Activated T-cell treated with anti-CD3 and anti-CD28 coated beads, Interleukin-2, amount 50 U/mL, for 4 hours (primary cell): ENCODE measurements at regions not wholly inside any gene's neighbourhood (a gene's known extent, or its start where the extent isn't known, plus 50 kb on each side); places are given as distances from the start of the nearest gene placed in this dataset.
"Not testable (repeated sequence)": the region's sequence is repeated elsewhere in the genome, so short reads cannot be mapped to it uniquely, and the experiment has no call there.

Source experiments
- ATAC-seq, 2 donors: fragments of 200-7000 bp; cut with Tn5 transposase; one replicate each; pipeline ENCODE4 v1.10.0; 2021
- DNase-seq: peaks from one replicate; pipeline ENCODE4 v3.0.0-alpha.2; 2020
- H3K27me3 Mint-ChIP-seq: one replicate; pipeline ENCODE4 v1.8.0; 2021; ENCODE audit warnings: low read depth, mixed read lengths
- H3K36me3 Mint-ChIP-seq: one replicate; pipeline ENCODE4 v1.8.0; 2022; ENCODE audit warnings: mixed read lengths; ENCODE audit not compliant: insufficient read depth
- H3K4me1 Mint-ChIP-seq: one replicate; pipeline ENCODE4 v1.8.0; 2021; ENCODE audit warnings: low read depth, mixed read lengths
- H3K4me3 Mint-ChIP-seq: one replicate; pipeline ENCODE4 v1.8.0; 2021; ENCODE audit warnings: mild to moderate bottlenecking, moderate library complexity, mixed read lengths
- H3K9me3 Mint-ChIP-seq: one replicate; pipeline ENCODE4 v1.8.0; 2021; ENCODE audit warnings: mixed read lengths

GRCh38 chr14:27566843-27567382 lies 969.1 kb upstream of the NOVA1 start:
- H3K9me3 Mint-ChIP-seq: peaks cover 7% of the 10 kb centered on the region
- no peaks in the 10 kb centered on the region for H3K36me3 Mint-ChIP-seq
- ATAC-seq (no peak), DNase-seq (no peak)
- no peak overlapping the region for H3K4me3 Mint-ChIP-seq
- H3K4me1 Mint-ChIP-seq: no peaks in the 10 kb centered on the region
- no peaks in the 10 kb centered on the region for H3K27me3 Mint-ChIP-seq

- Mint-ChIP-seq H3K4me1 (no peaks in the 10 kb centered on the region), H3K36me3 (no peaks in the 10 kb centered on the region), H3K27me3 (no peaks in the 10 kb centered on the region), H3K9me3 (peaks cover 35% of the 10 kb centered on the region), H3K4me3 (no peak overlapping the region)
- no peak for DNase-seq
- ATAC-seq: no peak
Measured at GRCh38 chr14:27573018-27573417, 975.2 kb upstream of the NOVA1 start.

DNA sequence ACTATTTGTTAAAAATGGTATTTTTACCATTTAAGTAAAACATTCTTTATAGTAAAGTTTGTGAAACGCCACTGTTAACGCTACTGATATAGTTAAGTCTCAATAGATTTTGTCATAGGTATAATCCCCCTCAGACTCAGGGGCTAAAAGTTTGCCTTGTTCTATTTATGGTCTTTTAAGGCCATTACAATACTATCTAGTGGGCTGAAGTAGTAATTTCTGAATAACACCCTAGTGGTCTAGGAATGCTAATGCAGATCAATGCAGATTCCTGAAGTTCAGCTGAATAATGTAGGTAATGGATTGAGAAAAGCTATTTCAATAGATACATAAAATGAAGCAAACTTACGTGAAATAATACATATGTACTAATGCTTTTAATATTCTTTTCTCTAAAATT lies 989.3 kb upstream of the NOVA1 start:
- ATAC-seq (no peak), DNase-seq (no peak)
- H3K36me3 Mint-ChIP-seq: no peaks in the 10 kb centered on the region
- no peak overlapping the region for H3K4me3 Mint-ChIP-seq
- no peaks in the 10 kb centered on the region for H3K4me1 Mint-ChIP-seq
- H3K27me3 Mint-ChIP-seq: no peaks in the 10 kb centered on the region
- peaks cover 15% of the 10 kb centered on the region for H3K9me3 Mint-ChIP-seq

- Mint-ChIP-seq H3K36me3 (no peaks in the 10 kb centered on the region), H3K9me3 (peaks cover 14% of the 10 kb centered on the region), H3K4me1 (no peaks in the 10 kb centered on the region), H3K4me3 (no peak overlapping the region), H3K27me3 (no peaks in the 10 kb centered on the region)
- DNase-seq (no peak), ATAC-seq (no peak)
Measured at GRCh38 chr14:27605282-27605681, 1007.4 kb upstream of the NOVA1 start.

DNA sequence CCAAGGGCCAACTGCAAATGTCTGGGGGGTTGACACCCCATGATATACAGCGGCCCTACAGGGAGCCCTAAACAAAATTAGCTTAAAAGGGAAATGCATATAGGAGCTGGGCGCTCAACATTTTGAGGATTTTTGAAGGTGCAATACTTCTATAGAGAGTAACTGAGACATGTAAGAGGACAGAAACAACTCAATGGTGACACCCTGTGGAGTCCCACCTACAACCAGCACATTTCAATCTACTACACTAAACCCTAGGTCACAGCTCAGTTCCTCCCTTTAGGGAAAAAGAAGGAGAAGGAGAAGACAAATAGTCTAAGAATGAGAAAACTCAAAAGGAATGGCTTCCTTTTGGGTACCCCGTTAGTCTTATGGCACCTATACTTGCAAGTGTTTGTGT lies 1010.5 kb upstream of the NOVA1 start:
- no peaks in the 10 kb centered on the region for H3K36me3 Mint-ChIP-seq
- H3K4me3 Mint-ChIP-seq: no peak overlapping the region
- ATAC-seq (no peak), DNase-seq (no peak)
- H3K9me3 Mint-ChIP-seq: peaks cover 13% of the 10 kb centered on the region
- H3K27me3 Mint-ChIP-seq: no peaks in the 10 kb centered on the region
- no peaks in the 10 kb centered on the region for H3K4me1 Mint-ChIP-seq

GRCh38 chr14:27612121-27612520 lies 1014.3 kb upstream of the NOVA1 start:
- Mint-ChIP-seq H3K4me1 (no peaks in the 10 kb centered on the region), H3K36me3 (no peaks in the 10 kb centered on the region), H3K9me3 (peaks cover 13% of the 10 kb centered on the region)

DNA sequence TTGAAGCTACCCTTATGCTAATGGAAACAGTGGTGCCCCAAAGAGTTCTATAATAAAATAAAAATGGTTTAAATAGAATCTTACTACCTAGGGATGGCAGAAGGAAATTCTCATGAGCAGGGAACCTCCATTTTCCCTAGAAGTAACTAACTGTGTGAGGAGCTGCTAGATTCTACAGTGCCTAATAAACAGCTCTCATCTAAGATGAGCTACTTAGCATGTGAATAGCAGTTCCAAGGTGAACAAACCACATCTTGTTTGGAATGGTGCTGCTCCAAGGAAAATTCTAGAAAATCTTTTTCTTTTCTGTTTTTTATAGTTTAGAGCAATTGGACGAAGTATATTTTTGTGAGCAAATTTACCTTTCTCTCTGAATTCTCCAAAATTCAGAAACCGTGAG lies 1015.3 kb upstream of the NOVA1 start:
- no peak for DNase-seq
- Mint-ChIP-seq H3K36me3 (no peaks in the 10 kb centered on the region), H3K4me1 (no peaks in the 10 kb centered on the region), H3K9me3 (peaks cover 11% of the 10 kb centered on the region), H3K4me3 (no peak overlapping the region), H3K27me3 (no peaks in the 10 kb centered on the region)
- ATAC-seq: no peak

More at GRCh38 chr14:27612121-27612520, 1014.3 kb upstream of the NOVA1 start:
- no peak overlapping the region for H3K4me3 Mint-ChIP-seq
- ATAC-seq: no peak
- no peaks in the 10 kb centered on the region for H3K27me3 Mint-ChIP-seq
- DNase-seq: no peak

GRCh38 chr14:27623782-27624181 lies 1025.9 kb upstream of the NOVA1 start:
- no peak overlapping the region for H3K4me3 Mint-ChIP-seq
- no peaks in the 10 kb centered on the region for H3K4me1 Mint-ChIP-seq
- H3K36me3 Mint-ChIP-seq: no peaks in the 10 kb centered on the region
- DNase-seq (no peak), ATAC-seq (no peak)
- no peaks in the 10 kb centered on the region for H3K27me3 Mint-ChIP-seq
- H3K9me3 Mint-ChIP-seq: peaks cover 28% of the 10 kb centered on the region

GRCh38 chr14:27634056-27634970 lies 1036.5 kb upstream of the NOVA1 start:
- DNase-seq: no peak
- Mint-ChIP-seq H3K4me1 (no peaks in the 10 kb centered on the region), H3K27me3 (no peaks in the 10 kb centered on the region), H3K9me3 (peaks cover 21% of the 10 kb centered on the region), H3K36me3 (no peaks in the 10 kb centered on the region), H3K4me3 (no peak overlapping the region)
- ATAC-seq: no peak

DNA sequence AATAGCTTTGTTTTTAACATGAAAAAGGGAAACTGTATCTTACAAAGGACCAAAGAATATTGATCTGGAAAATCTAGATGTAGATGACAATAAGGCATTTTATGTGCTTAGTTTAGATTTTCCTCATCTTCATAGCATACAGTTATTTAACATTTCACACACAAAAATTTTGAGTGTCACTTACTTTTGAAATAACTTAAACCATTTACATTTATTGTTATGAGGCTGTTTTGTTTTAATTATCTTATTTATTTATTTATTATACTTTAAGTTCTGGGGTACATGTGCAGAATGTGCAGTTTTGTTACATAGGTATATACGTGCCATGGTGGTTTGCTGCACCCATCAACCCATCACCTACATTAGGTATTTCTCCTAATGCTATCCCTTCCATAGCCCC lies 1042.9 kb upstream of the NOVA1 start:
- not testable (repeated sequence) for H3K36me3 Mint-ChIP-seq, H3K4me1 Mint-ChIP-seq, DNase-seq, ATAC-seq, H3K27me3 Mint-ChIP-seq, H3K4me3 Mint-ChIP-seq
- peaks cover 20% of the 10 kb centered on the region for H3K9me3 Mint-ChIP-seq

- Mint-ChIP-seq H3K36me3 (no peaks in the 10 kb centered on the region), H3K4me1 (no peaks in the 10 kb centered on the region), H3K4me3 (no peak overlapping the region), H3K27me3 (no peaks in the 10 kb centered on the region), H3K9me3 (peaks cover 20% of the 10 kb centered on the region)
- DNase-seq (no peak), ATAC-seq (no peak)
Measured at GRCh38 chr14:27642251-27642866, 1044.5 kb upstream of the NOVA1 start.

GRCh38 chr14:27660683-27661082 lies 1062.8 kb upstream of the NOVA1 start:
- no peak for ATAC-seq
- Mint-ChIP-seq H3K9me3 (peaks cover 33% of the 10 kb centered on the region), H3K27me3 (no peaks in the 10 kb centered on the region), H3K4me1 (no peaks in the 10 kb centered on the region), H3K36me3 (no peaks in the 10 kb centered on the region), H3K4me3 (no peak overlapping the region)
- no peak for DNase-seq

- ATAC-seq (no peak), DNase-seq (no peak)
- Mint-ChIP-seq H3K27me3 (no peaks in the 10 kb centered on the region), H3K4me3 (no peak overlapping the region), H3K9me3 (peaks cover 26% of the 10 kb centered on the region), H3K4me1 (no peaks in the 10 kb centered on the region), H3K36me3 (no peaks in the 10 kb centered on the region)
Measured at GRCh38 chr14:27668531-27668930, 1070.7 kb upstream of the NOVA1 start.

- H3K4me3 Mint-ChIP-seq: no peak overlapping the region
- peaks cover 19% of the 10 kb centered on the region for H3K9me3 Mint-ChIP-seq
- DNase-seq: no peak
- no peaks in the 10 kb centered on the region for H3K36me3 Mint-ChIP-seq
- no peaks in the 10 kb centered on the region for H3K4me1 Mint-ChIP-seq
- ATAC-seq: no peak
- no peaks in the 10 kb centered on the region for H3K27me3 Mint-ChIP-seq
Measured at GRCh38 chr14:27672047-27672446, 1074.2 kb upstream of the NOVA1 start.
